CD14-positive monocyte (primary cell): ENCODE measurements at regions not wholly inside any gene's neighbourhood (a gene's known extent, or its start where the extent isn't known, plus 50 kb on each side); places are given as distances from the start of the nearest gene placed in this dataset.

Experiments
- DNase-seq, 3 donors: peaks; one replicate each; pipeline ENCODE4 v3.0.0-alpha.2; 2011 to 2022
- H2AFZ ChIP-seq: 2 replicates; pipeline ENCODE4 v1.6.0; 2012; ENCODE audit warnings: mild to moderate bottlenecking, low read depth, low read length, inconsistent platforms; ENCODE audit not compliant: insufficient read depth, poor library complexity, severe bottlenecking
- H3K27ac ChIP-seq, 2 donors: 1 replicate in 1 of 2; 2 replicates in 1 of 2; pipeline ENCODE4 v1.5.1; 2012 to 2013; ENCODE audit warnings: low read length in 2 of 2, control low read depth in 1 of 2, inconsistent platforms in 1 of 2, low read depth in 1 of 2, mild to moderate bottlenecking in 1 of 2
- H3K27me3 ChIP-seq, 2 donors: one replicate each; pipeline versions ENCODE4 v1.6.0 to v1.6.1; 2011 to 2013; ENCODE audit warnings: low read length in 2 of 2; ENCODE audit not compliant: control insufficient read depth in 2 of 2, insufficient read depth in 2 of 2
- H3K36me3 ChIP-seq, 2 donors: replicated peaks in 1 of 2; 1 replicate in 1 of 2; 2 replicates in 1 of 2; pipeline versions ENCODE4 v1.5.1 to v1.6.1; 2012 to 2013; ENCODE audit warnings: low read length in 2 of 2, control low read depth in 1 of 2, inconsistent platforms in 1 of 2, mild to moderate bottlenecking in 1 of 2; ENCODE audit not compliant: insufficient read depth in 2 of 2, control insufficient read depth in 1 of 2
- H3K4me1 ChIP-seq, 2 donors: 1 replicate in 1 of 2; 2 replicates in 1 of 2; pipeline versions ENCODE4 v1.5.1 to v1.6.1; 2012 to 2013; ENCODE audit warnings: low read length in 2 of 2, control low read depth in 1 of 2, inconsistent platforms in 1 of 2, mild to moderate bottlenecking in 1 of 2, moderate library complexity in 1 of 2; ENCODE audit not compliant: insufficient read depth in 2 of 2, control insufficient read depth in 1 of 2
- H3K4me2 ChIP-seq: replicated peaks from 2 replicates; pipeline ENCODE3; 2012; ENCODE audit warnings: low read length, moderate library complexity, mild to moderate bottlenecking; ENCODE audit not compliant: poor library complexity, severe bottlenecking; ENCODE audit errors: extremely low read depth
- H3K4me3 ChIP-seq, 3 experiments: fragments of 200-600 bp in 1 of 3; sonication (generic) in 1 of 3; replicated peaks in 1 of 3; 1 replicate in 2 of 3; 2 replicates in 1 of 3; pipeline ENCODE4 v1.5.1; 2011 to 2013; ENCODE audit warnings: low read length in 3 of 3, mild to moderate bottlenecking in 3 of 3, control low read depth in 2 of 3, low read depth in 2 of 3, inconsistent platforms in 1 of 3, moderate library complexity in 1 of 3
- H3K79me2 ChIP-seq: 2 replicates; pipeline ENCODE4 v1.6.0; 2012; ENCODE audit warnings: mild to moderate bottlenecking, control low read depth, inconsistent platforms, low read length, moderate library complexity; ENCODE audit not compliant: insufficient read depth
- H3K9ac ChIP-seq: 2 replicates; pipeline ENCODE4 v1.6.0; 2017; ENCODE audit warnings: low read length, mild to moderate bottlenecking; ENCODE audit not compliant: insufficient read depth, poor library complexity, severe bottlenecking
- H3K9me3 ChIP-seq, 2 donors: replicated peaks in 1 of 2; 1 replicate in 1 of 2; 2 replicates in 1 of 2; pipeline versions ENCODE4 v1.5.1 to v1.6.1; 2012 to 2013; ENCODE audit warnings: low read length in 2 of 2, control low read depth in 1 of 2; ENCODE audit not compliant: control insufficient read depth in 1 of 2, insufficient read depth in 1 of 2
- H4K20me1 ChIP-seq: 2 replicates; pipeline ENCODE4 v1.6.0; 2012; ENCODE audit warnings: mild to moderate bottlenecking, low read length, control low read depth, moderate library complexity; ENCODE audit not compliant: insufficient read depth
- H3K27ac Mint-ChIP-seq, 7 donors: one replicate each; pipeline ENCODE4 v1.8.0; 2020; ENCODE audit warnings: mild to moderate bottlenecking in 7 of 7, mixed read lengths in 7 of 7, moderate library complexity in 6 of 7, inconsistent platforms in 2 of 7
- H3K27me3 Mint-ChIP-seq, 3 donors: one replicate each; pipeline ENCODE4 v1.8.0; 2021 to 2022; ENCODE audit warnings: low read depth in 3 of 3, mild to moderate bottlenecking in 3 of 3, mixed read lengths in 3 of 3, moderate library complexity in 3 of 3, inconsistent platforms in 1 of 3
- H3K36me3 Mint-ChIP-seq, 2 donors: one replicate each; pipeline ENCODE4 v1.8.0; 2020; ENCODE audit warnings: mixed read lengths in 2 of 2, inconsistent platforms in 1 of 2, mild to moderate bottlenecking in 1 of 2
- H3K4me1 Mint-ChIP-seq: one replicate; pipeline ENCODE4 v1.8.0; 2020; ENCODE audit warnings: mild to moderate bottlenecking, mixed read lengths
- H3K4me3 Mint-ChIP-seq, 2 donors: one replicate each; pipeline ENCODE4 v1.8.0; 2020; ENCODE audit warnings: mild to moderate bottlenecking in 2 of 2, mixed read lengths in 2 of 2, moderate library complexity in 1 of 2
- H3K9me3 Mint-ChIP-seq, 7 donors: one replicate each; pipeline ENCODE4 v1.8.0; 2020 to 2022; ENCODE audit warnings: mixed read lengths in 7 of 7, mild to moderate bottlenecking in 6 of 7, moderate library complexity in 6 of 7, inconsistent platforms in 2 of 7
- CTCF ChIP-seq: fragments of 200-600 bp; IDR thresholded peaks from one replicate; pipeline ENCODE4 v1.8.0; 2022; ENCODE audit warnings: antibody characterized with exemption, mild to moderate bottlenecking
- WGBS: methylation state at CpG from one replicate; pipeline ENCODE4 v1.1.5; 2013; ENCODE audit warnings: missing lambda C conversion rate; ENCODE audit not compliant: insufficient coverage; 5-methylcytosine and 5-hydroxymethylcytosine counted together
- intact Hi-C, 2 donors: fragments of 100-400 bp; cut with micrococcal nuclease; formaldehyde crosslinking; loops; one replicate each; pipeline versions ENCODE4 v1.15.0 to v1.15.1; 2023

- no peaks in the 10 kb centered on the region for H3K36me3 Mint-ChIP-seq
- H3K36me3 ChIP-seq: no peaks in the 10 kb centered on the region
- WGBS: 50% methylated on average over 1 of the region's 2 CpGs
- H3K27ac Mint-ChIP-seq: no peak overlapping the region
- no peaks in the 10 kb centered on the region for H3K4me1 ChIP-seq
- TF ChIP-seq CTCF: no peak
- no peaks in the 10 kb centered on the region for H3K27me3 Mint-ChIP-seq
- H2AFZ ChIP-seq: no peak overlapping the region
- no peak overlapping the region for H3K4me3 ChIP-seq
- H3K9ac ChIP-seq: no peak overlapping the region
- no peaks in the 10 kb centered on the region for H3K9me3 ChIP-seq
- no peaks in the 10 kb centered on the region for H3K27me3 ChIP-seq
- no peak overlapping the region for H3K27ac ChIP-seq
- DNase-seq: no peak
- no peak overlapping the region for H3K4me3 Mint-ChIP-seq
- intact Hi-C loops: no loop called here
- no peaks in the 10 kb centered on the region for H3K79me2 ChIP-seq
- no peak overlapping the region for H3K4me2 ChIP-seq
- no peaks in the 10 kb centered on the region for H3K4me1 Mint-ChIP-seq
- H4K20me1 ChIP-seq: no peaks in the 10 kb centered on the region
- H3K9me3 Mint-ChIP-seq: no peaks in the 10 kb centered on the region
Observed at GRCh38 chr4:160235285-160235684, 1132.4 kb downstream of the RAPGEF2 start.

GRCh38 chr4:160235771-160236170 lies 1132.9 kb downstream of the RAPGEF2 start:
- Histone ChIP-seq H4K20me1 (no peaks in the 10 kb centered on the region), H3K4me3 (no peak overlapping the region), H3K36me3 (no peaks in the 10 kb centered on the region), H3K9ac (no peak overlapping the region), H3K27ac (no peak overlapping the region), H2AFZ (no peak overlapping the region), H3K27me3 (no peaks in the 10 kb centered on the region), H3K4me2 (no peak overlapping the region), H3K9me3 (no peaks in the 10 kb centered on the region), H3K79me2 (no peaks in the 10 kb centered on the region), H3K4me1 (no peaks in the 10 kb centered on the region)
- intact Hi-C loops: no loop called here
- Mint-ChIP-seq H3K4me3 (no peak overlapping the region), H3K27ac (no peak overlapping the region), H3K36me3 (no peaks in the 10 kb centered on the region), H3K27me3 (no peaks in the 10 kb centered on the region), H3K9me3 (no peaks in the 10 kb centered on the region), H3K4me1 (no peaks in the 10 kb centered on the region)
- no peak for TF ChIP-seq CTCF
- no peak for DNase-seq
